ENCODE measurements at regions not wholly inside any gene's neighbourhood (a gene's known extent, or its start where the extent isn't known, plus 50 kb on each side); places are given as distances from the start of the nearest gene placed in this dataset.
"Not testable (repeated sequence)": the region's sequence is repeated elsewhere in the genome, so short reads cannot be mapped to it uniquely, and the experiment has no call there.

GRCh38 chr10:16192337-16192736, 244.5 kb upstream of the PTER start:
- no peak for DNase-seq (ENCODE audit: extremely low spot score, unreplicated experiment)
- Mint-ChIP-seq H3K4me1 (ENCODE audit: unreplicated experiment) (no peaks in the 10 kb centered on the region), H3K27ac (no peak overlapping the region), H3K27me3 (no peaks in the 10 kb centered on the region), H3K4me3 (no peak overlapping the region), H3K9me3 (no peaks in the 10 kb centered on the region), H3K36me3 (no peaks in the 10 kb centered on the region)
- TF ChIP-seq, protein P1, sequence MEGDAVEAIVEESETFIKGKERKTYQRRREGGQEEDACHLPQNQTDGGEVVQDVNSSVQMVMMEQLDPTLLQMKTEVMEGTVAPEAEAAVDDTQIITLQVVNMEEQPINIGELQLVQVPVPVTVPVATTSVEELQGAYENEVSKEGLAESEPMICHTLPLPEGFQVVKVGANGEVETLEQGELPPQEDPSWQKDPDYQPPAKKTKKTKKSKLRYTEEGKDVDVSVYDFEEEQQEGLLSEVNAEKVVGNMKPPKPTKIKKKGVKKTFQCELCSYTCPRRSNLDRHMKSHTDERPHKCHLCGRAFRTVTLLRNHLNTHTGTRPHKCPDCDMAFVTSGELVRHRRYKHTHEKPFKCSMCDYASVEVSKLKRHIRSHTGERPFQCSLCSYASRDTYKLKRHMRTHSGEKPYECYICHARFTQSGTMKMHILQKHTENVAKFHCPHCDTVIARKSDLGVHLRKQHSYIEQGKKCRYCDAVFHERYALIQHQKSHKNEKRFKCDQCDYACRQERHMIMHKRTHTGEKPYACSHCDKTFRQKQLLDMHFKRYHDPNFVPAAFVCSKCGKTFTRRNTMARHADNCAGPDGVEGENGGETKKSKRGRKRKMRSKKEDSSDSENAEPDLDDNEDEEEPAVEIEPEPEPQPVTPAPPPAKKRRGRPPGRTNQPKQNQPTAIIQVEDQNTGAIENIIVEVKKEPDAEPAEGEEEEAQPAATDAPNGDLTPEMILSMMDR (conservative IDR thresholded peaks at IDR 0.05), result no peak

DNA sequence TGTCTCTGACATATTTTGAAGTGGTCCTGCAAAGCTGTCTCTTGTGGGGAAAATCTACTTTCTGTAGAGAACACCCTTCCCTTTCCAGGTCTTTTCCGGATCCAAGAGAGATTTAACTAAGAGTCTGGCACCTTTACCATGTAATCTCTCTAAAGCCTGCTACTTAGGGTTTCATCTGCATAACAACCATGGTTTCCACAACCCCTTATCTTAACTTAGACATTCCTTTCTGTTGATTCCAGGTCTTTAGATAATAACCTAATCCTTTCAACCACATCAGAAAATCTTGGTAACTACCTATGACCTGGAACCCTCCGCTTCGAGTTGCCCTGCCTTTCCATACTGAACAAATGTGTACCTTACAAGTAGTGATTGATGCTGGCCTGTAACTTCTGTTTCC, 243.6 kb upstream of the PTER start:
- TF ChIP-seq, protein P1 (conservative IDR thresholded peaks at IDR 0.05), result no peak
- no peak overlapping the region for H3K4me3 Mint-ChIP-seq
- no peaks in the 10 kb centered on the region for H3K4me1 Mint-ChIP-seq (ENCODE audit: unreplicated experiment)
- no peak overlapping the region for H3K27ac Mint-ChIP-seq
- no peaks in the 10 kb centered on the region for H3K9me3 Mint-ChIP-seq
- DNase-seq (ENCODE audit: extremely low spot score, unreplicated experiment), result no peak
- H3K36me3 Mint-ChIP-seq, result no peaks in the 10 kb centered on the region
- no peaks in the 10 kb centered on the region for H3K27me3 Mint-ChIP-seq

DNA sequence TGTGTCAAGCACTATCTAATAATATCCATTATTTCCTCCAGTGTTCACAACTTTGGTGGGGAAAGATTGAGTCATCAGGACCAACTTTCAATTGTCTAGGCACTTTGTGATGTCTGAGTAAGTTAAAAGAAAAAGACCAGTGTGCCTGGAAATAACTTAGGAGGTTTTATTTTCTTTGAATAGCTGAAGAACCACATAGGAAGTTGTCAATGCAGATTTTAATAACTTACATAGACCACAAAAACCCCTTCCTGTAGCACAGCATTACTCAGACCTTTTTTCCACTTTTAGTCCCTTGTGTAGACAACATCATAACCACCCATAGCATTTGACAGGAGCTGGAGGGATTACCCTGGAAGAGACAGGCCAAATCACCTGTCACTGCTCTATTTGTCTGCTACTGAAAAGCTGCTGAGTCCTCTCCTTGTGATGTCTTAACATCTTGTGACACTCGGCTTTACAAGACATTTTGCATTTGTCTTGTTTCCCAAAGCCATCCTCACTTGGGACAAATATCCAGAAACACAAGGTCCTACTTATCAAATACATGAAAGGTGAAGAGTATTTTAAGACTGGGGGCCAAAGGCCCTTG, 241.5 kb upstream of the PTER start:
- TF ChIP-seq, protein P1 (conservative IDR thresholded peaks at IDR 0.05), result no peak
- H3K27ac Mint-ChIP-seq, result no peak overlapping the region
- no peak for DNase-seq (ENCODE audit: extremely low spot score, unreplicated experiment)
- H3K4me1 Mint-ChIP-seq (ENCODE audit: unreplicated experiment), result no peaks in the 10 kb centered on the region
- no peak overlapping the region for H3K4me3 Mint-ChIP-seq
- no peaks in the 10 kb centered on the region for H3K27me3 Mint-ChIP-seq
- no peaks in the 10 kb centered on the region for H3K36me3 Mint-ChIP-seq
- H3K9me3 Mint-ChIP-seq, result no peaks in the 10 kb centered on the region

GRCh38 chr10:16195894-16196293, 240.9 kb upstream of the PTER start:
- Mint-ChIP-seq H3K36me3 (no peaks in the 10 kb centered on the region), H3K9me3 (no peaks in the 10 kb centered on the region), H3K4me3 (no peak overlapping the region), H3K27ac (no peak overlapping the region), H3K27me3 (no peaks in the 10 kb centered on the region), H3K4me1 (ENCODE audit: unreplicated experiment) (no peaks in the 10 kb centered on the region)
- DNase-seq (ENCODE audit: extremely low spot score, unreplicated experiment), result no peak
- TF ChIP-seq, protein P1 (conservative IDR thresholded peaks at IDR 0.05), result no peak

DNA sequence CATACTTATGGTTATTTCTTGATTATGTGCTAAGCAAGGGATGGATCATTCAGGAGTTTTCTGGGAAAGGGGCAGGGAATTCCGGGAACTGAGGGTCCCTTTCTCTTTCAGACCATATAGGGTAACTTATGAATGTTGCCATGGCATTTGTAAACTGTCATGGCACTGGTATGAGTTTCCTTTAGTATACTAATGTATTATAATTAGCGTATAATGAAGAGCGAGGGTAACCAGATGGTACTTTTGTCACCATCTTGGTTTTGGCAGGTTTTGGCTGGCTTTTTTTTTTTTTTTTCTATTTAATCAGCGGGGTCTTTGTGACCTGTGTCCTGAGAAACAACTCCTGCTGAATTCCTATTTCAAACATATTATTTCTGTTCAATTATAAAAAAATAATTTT, 237.6 kb upstream of the PTER start:
- Mint-ChIP-seq H3K4me3 (no peak overlapping the region), H3K27me3 (no peaks in the 10 kb centered on the region), H3K4me1 (ENCODE audit: unreplicated experiment) (no peaks in the 10 kb centered on the region), H3K9me3 (no peaks in the 10 kb centered on the region), H3K36me3 (no peaks in the 10 kb centered on the region), H3K27ac (no peak overlapping the region)
- TF ChIP-seq, protein P1 (conservative IDR thresholded peaks at IDR 0.05), result no peak
- no peak for DNase-seq (ENCODE audit: extremely low spot score, unreplicated experiment)

DNA sequence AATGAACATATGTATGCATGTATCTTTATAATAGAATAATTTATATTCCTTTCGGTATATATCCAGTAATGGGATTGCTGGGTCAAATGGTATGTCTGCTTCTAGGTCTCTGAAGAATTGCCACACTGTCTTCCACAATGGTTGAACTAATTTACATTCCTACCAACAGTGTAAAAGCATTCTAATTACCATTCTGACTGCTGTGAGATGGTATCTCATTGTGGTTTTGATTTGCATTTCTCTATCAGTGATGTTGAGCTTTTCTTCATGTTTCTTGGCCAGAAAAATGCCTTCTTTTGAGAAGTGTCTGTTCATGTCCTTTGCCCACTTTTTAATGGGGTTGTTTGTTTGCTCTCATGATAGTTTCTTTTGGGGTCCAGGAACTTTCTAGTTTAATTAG, 213.2 kb upstream of the PTER start:
- not testable (repeated sequence) for H3K36me3 Mint-ChIP-seq; H3K27me3 Mint-ChIP-seq; DNase-seq (ENCODE audit: extremely low spot score, unreplicated experiment); H3K9me3 Mint-ChIP-seq; H3K4me1 Mint-ChIP-seq (ENCODE audit: unreplicated experiment); H3K27ac Mint-ChIP-seq; H3K4me3 Mint-ChIP-seq
